GM12875 (cell line): ENCODE measurements at regions not wholly inside any gene's neighbourhood (a gene's known extent, or its start where the extent isn't known, plus 50 kb on each side); places are given as distances from the start of the nearest gene placed in this dataset.

ENCODE experiments used
- H3K4me3 ChIP-seq: one replicate; pipeline ENCODE4 v1.5.1; 2011; ENCODE audit warnings: low read depth, low read length, control low read depth
- TF ChIP-seq, protein P1 (sequence below): IDR thresholded peaks from 2 replicates; pipeline ENCODE4 v1.5.1; 2011; ENCODE audit warnings: low read depth, mild to moderate bottlenecking, control low read depth, inconsistent platforms, low read length, moderate library complexity, borderline replicate concordance; ENCODE audit not compliant: insufficient read depth

GRCh38 chr4:132955146-132955545 is 193.9 kb upstream of the PCDH10 start:
- no peak overlapping the region for H3K4me3 ChIP-seq
- TF ChIP-seq, protein P1, sequence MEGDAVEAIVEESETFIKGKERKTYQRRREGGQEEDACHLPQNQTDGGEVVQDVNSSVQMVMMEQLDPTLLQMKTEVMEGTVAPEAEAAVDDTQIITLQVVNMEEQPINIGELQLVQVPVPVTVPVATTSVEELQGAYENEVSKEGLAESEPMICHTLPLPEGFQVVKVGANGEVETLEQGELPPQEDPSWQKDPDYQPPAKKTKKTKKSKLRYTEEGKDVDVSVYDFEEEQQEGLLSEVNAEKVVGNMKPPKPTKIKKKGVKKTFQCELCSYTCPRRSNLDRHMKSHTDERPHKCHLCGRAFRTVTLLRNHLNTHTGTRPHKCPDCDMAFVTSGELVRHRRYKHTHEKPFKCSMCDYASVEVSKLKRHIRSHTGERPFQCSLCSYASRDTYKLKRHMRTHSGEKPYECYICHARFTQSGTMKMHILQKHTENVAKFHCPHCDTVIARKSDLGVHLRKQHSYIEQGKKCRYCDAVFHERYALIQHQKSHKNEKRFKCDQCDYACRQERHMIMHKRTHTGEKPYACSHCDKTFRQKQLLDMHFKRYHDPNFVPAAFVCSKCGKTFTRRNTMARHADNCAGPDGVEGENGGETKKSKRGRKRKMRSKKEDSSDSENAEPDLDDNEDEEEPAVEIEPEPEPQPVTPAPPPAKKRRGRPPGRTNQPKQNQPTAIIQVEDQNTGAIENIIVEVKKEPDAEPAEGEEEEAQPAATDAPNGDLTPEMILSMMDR, result no peak

DNA sequence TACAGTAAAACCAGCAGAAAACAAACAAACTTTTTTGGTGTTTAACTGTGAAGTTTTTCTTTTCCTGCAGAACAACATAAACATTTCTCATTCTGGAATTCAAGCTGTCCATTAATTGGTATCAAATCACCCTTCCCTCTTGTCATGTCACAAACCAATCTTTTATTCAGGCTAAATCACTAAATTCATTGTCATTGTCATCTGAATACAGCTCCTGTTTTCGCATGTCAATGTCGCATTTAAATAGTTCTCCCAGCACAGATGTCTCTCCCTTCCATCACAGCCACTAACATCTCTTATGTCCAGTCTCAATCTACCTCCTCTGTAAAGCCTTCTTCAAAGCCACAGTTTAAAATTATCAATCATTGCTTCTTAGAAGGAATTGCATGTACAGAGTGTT is 192.1 kb upstream of the PCDH10 start:
- TF ChIP-seq, protein P1, result no peak
- no peak overlapping the region for H3K4me3 ChIP-seq

DNA sequence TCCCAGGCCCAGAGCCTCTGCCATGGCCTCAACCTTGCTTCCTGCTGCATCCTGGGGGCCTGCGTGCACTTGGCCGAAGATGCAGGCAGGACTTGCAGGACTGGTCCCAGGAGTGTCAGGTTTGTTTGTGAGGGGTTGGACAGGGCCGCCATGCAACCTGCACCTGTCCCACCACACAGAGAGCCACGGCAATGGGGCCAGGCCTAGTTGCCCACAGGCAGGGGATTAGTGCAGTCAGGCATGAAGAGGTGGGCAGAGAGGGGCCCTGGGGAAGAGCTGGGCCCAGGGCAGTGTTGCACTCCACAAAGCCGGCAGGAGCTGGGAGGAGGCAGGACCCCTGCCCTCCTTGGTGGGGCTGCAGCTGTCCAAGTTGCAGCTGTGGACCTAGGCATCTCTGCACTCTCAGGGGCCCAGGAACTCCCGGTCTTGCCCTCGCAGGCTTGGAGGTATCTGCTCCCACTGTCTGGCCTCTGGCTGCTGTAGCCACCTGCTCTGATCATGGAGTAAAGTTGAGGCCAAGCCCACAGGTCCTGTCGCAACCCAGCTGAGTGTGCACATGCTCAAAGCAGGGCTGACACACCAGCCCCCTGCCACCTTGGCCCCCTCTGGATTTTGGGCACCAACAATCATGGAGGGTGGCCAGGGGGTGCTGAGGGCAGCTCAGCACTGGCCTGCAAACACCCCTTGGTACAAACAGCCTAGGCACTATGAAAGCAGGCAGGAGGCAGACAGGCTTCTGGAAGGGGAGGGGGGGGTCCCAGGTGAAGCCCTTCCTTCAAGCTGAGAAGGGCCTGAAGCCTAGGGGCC is 190.4 kb upstream of the PCDH10 start:
- no peak overlapping the region for H3K4me3 ChIP-seq
- TF ChIP-seq, protein P1, result no peak

DNA sequence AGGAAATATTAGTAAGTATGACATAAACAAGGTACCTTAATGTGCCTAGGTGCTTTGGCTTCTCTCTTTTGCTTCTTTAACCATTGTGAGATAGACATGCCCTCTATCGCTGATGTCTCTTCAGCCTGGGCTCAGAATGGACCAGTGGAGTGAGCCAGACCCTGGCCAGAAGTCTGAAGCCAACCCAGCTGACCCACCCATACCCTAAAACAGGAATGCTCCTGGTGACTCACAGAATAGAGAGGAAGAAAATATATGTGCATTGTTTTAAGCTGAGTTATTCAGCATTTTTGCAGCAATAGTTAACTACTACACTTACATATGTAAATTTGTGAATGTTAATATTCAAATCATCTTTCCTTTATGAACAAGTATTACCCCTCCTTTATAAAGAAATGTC is 167.5 kb upstream of the PCDH10 start:
- TF ChIP-seq, protein P1, result no peak
- no peak overlapping the region for H3K4me3 ChIP-seq

DNA sequence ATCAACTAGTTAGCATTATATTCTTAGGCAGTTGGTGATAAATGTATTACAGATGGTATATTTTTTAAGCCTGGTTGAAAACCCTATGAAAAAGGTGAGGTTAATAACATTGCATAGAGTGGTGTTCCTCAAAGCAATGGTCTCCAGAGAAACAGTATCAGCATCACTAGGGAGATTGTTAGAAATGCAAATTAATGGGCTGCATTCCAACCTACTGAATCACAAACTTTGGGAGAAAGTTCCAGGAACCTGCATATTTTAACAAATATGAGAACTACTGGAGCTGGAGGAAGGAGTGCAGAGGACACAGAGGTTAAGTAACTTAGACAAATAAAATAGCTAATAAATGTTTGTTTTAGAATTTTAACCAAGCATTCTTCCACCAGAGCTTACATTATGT is 166.9 kb upstream of the PCDH10 start:
- TF ChIP-seq, protein P1, result no peak

GRCh38 chr4:132991111-132991510 is 158.0 kb upstream of the PCDH10 start:
- H3K4me3 ChIP-seq, result no peak overlapping the region
- TF ChIP-seq, protein P1, result no peak

More for the DNA sequence above, 166.9 kb upstream of the PCDH10 start:
- H3K4me3 ChIP-seq, result no peak overlapping the region

- no peak overlapping the region for H3K4me3 ChIP-seq
- TF ChIP-seq, protein P1, result no peak
Observed at GRCh38 chr4:132992686-132993085, 156.4 kb upstream of the PCDH10 start.
